Small intestine (tissue), 7 donors: ENCODE measurements at regions not wholly inside any gene's neighbourhood (a gene's known extent, or its start where the extent isn't known, plus 50 kb on each side); places are given as distances from the start of the nearest gene placed in this dataset.
A peak's percentile ranks its signal among the peaks of the same experiment; 100 is the strongest.

Experiments
- DNase-seq, 2 donors: peaks; one replicate each; pipeline versions ENCODE4 v3.0.0 to v3.0.0-alpha.2; 2013
- FAIRE-seq: peaks from 2 replicates; lab custom pipeline; 2012; peaks lifted over from hg19 to GRCh38; lab: Jason Lieb, UNC
- H3K27ac ChIP-seq, 3 donors: one replicate each; pipeline ENCODE4 v1.5.1; 2013; ENCODE audit warnings: low read length in 2 of 3, mild to moderate bottlenecking in 2 of 3, control low read depth in 1 of 3, inconsistent platforms in 1 of 3, low read depth in 1 of 3, moderate library complexity in 1 of 3
- H3K27me3 ChIP-seq, 3 donors: one replicate each; pipeline ENCODE4 v1.6.1; 2013; ENCODE audit warnings: low read length in 3 of 3, inconsistent platforms in 1 of 3; ENCODE audit not compliant: control insufficient read depth in 3 of 3, insufficient read depth in 3 of 3
- H3K36me3 ChIP-seq, 3 donors: one replicate each; pipeline ENCODE4 v1.6.1; 2013; ENCODE audit warnings: low read length in 3 of 3, inconsistent platforms in 1 of 3, low read depth in 1 of 3, mild to moderate bottlenecking in 1 of 3, moderate library complexity in 1 of 3; ENCODE audit not compliant: control insufficient read depth in 3 of 3, insufficient read depth in 2 of 3
- H3K4me1 ChIP-seq, 3 donors: one replicate each; pipeline ENCODE4 v1.6.1; 2013; ENCODE audit warnings: low read length in 2 of 3, inconsistent platforms in 1 of 3, low read depth in 1 of 3, mild to moderate bottlenecking in 1 of 3, moderate library complexity in 1 of 3; ENCODE audit not compliant: control insufficient read depth in 3 of 3, insufficient read depth in 2 of 3
- H3K4me3 ChIP-seq, 3 donors: one replicate each; pipeline ENCODE4 v1.5.1; 2013; ENCODE audit warnings: low read length in 3 of 3, control low read depth in 1 of 3, inconsistent platforms in 1 of 3, low read depth in 1 of 3, mild to moderate bottlenecking in 1 of 3, moderate library complexity in 1 of 3
- H3K9me3 ChIP-seq, 2 donors: one replicate each; pipeline ENCODE4 v1.6.1; 2013; ENCODE audit warnings: low read depth in 1 of 2, low read length in 1 of 2; ENCODE audit not compliant: control insufficient read depth in 2 of 2, insufficient read depth in 1 of 2
- WGBS, 3 donors: extraction: QIAGEN DNeasy Blood & Tissue Kit; methylation state at CpG; one replicate each; pipeline ENCODE4 v1.1.7; 2013; 5-methylcytosine and 5-hydroxymethylcytosine counted together
- donor health status: healthy with polysubstance abuse.
- donor health status: control.
- donor health status: control.
- donor health status: Bipolar disorder and iron deficiency.
- donor health status: healthy.

- H3K36me3 ChIP-seq = no peaks in the 10 kb centered on the region
- WGBS, 3 donors = 6 to 30% (median 7%) methylated on average over 3 of the region's 3 CpGs
- peaks cover 0 to 5% (median 2%) of the 10 kb centered on the region in 3 donors for H3K27me3 ChIP-seq
- DNase-seq (peak; percentile 4 to 46), FAIRE-seq (no peak)
- H3K4me1 ChIP-seq = no peaks in the 10 kb centered on the region
- no peak overlapping the region for H3K4me3 ChIP-seq
- no peaks in the 10 kb centered on the region for H3K9me3 ChIP-seq
- H3K27ac ChIP-seq = no peak overlapping the region
These were observed 213.8 kb downstream of the ARRDC4 start for GRCh38 chr15:98174286-98174685.

GRCh38 chr15:98174841-98175240 is 214.3 kb downstream of the ARRDC4 start:
- 82 to 90% (median 84%) methylated on average over 3 of the region's 3 CpGs for WGBS, 3 donors
- FAIRE-seq = no peak
- Histone ChIP-seq H3K27me3 (peaks cover 0 to 5% (median 2%) of the 10 kb centered on the region in 3 donors), H3K9me3 (no peaks in the 10 kb centered on the region), H3K27ac (no peak overlapping the region), H3K4me3 (no peak overlapping the region), H3K4me1 (no peaks in the 10 kb centered on the region), H3K36me3 (no peaks in the 10 kb centered on the region)
- no peak for DNase-seq

DNA sequence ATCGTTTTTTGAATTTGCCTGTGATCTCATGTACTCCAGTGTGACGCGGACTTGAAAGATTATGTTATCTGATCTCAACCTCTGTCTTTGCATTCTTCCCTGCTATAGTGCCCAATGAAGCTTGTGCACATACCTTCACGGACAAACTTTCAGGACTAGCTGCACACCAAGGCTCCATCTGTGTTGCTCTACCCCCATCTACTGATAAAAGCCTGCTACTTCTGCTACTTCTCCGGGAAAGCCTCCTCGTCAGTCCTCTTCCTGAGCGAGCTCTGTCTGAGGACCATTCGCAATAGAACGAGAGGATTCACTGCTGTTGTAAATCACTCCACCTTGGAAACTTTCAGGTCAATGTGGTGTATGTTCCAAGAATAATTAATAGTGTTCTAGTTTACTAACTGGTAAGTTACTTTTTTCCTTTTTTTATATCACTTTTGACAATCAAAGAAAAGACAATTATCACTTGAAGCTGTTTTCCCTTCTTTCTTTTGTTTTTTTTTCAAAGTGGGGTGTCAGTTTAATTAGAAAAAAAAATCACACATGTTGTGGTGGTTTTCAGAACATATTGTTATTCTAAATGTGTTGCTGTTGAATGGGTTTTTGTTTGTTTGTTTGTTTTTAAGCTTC is 217.6 kb downstream of the ARRDC4 start:
- WGBS, 3 donors = 2 to 4% (median 4%) methylated on average over 9 of the region's 9 CpGs
- H3K36me3 ChIP-seq = no peaks in the 10 kb centered on the region
- no peaks in the 10 kb centered on the region for H3K9me3 ChIP-seq
- H3K27me3 ChIP-seq = peaks cover 0 to 7% (median 2%) of the 10 kb centered on the region in 3 donors
- H3K4me3 ChIP-seq = no peak overlapping the region
- DNase-seq = peak; percentile 67 to 77
- FAIRE-seq = no peak
- no peaks in the 10 kb centered on the region for H3K4me1 ChIP-seq
- H3K27ac ChIP-seq = no peak overlapping the region

GRCh38 chr15:98178861-98179260 is 218.4 kb downstream of the ARRDC4 start:
- no peak for FAIRE-seq
- 21 to 50% (median 31%) methylated on average over 7 of the region's 7 CpGs for WGBS, 3 donors
- H3K4me1 ChIP-seq = no peaks in the 10 kb centered on the region

GRCh38 chr15:98187549-98187948 is 227.0 kb downstream of the ARRDC4 start:
- Histone ChIP-seq H3K4me3 (no peak overlapping the region), H3K36me3 (no peaks in the 10 kb centered on the region), H3K27ac (no peak overlapping the region), H3K27me3 (no peaks in the 10 kb centered on the region), H3K9me3 (no peaks in the 10 kb centered on the region), H3K4me1 (no peaks in the 10 kb centered on the region)
- 71 to 81% (median 75%) methylated on average over 7 of the region's 7 CpGs for WGBS, 3 donors
- DNase-seq (no peak), FAIRE-seq (no peak)

More at GRCh38 chr15:98178861-98179260, 218.4 kb downstream of the ARRDC4 start:
- H3K27me3 ChIP-seq = peaks cover 0 to 7% (median 2%) of the 10 kb centered on the region in 3 donors
- peak in 1 of 2 donors; percentile 5 for DNase-seq
- H3K36me3 ChIP-seq = no peaks in the 10 kb centered on the region
- no peak overlapping the region for H3K27ac ChIP-seq
- H3K9me3 ChIP-seq = no peaks in the 10 kb centered on the region
- no peak overlapping the region for H3K4me3 ChIP-seq

DNA sequence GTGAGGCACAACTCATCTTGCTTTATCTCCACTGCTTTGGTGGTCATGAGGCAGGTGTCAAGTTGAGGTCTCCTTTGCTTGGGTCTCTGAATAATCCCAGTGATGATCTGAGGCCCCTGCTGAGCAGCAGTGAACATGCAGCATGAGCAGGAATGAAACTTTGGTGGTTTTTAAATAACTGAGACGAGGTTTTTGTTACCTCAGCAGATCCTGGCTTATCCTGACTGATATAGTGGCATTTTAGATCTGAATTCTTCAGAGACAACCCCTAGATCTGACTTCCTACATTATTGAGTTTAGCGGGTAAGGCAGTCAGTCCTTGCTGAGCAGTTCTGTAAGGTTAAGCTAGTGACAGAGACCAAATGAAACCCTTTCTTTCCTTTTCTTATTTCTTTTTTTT is 230.4 kb downstream of the ARRDC4 start:
- H3K4me3 ChIP-seq = no peak overlapping the region
- no peak for DNase-seq
- no peak for FAIRE-seq
- H3K36me3 ChIP-seq = no peaks in the 10 kb centered on the region
- 60 to 82% (median 69%) methylated on average over 2 of the region's 2 CpGs for WGBS, 3 donors
- H3K27ac ChIP-seq = no peak overlapping the region
- H3K4me1 ChIP-seq = no peaks in the 10 kb centered on the region
- H3K9me3 ChIP-seq = no peaks in the 10 kb centered on the region
- H3K27me3 ChIP-seq = peaks cover 0 to 4% (median 0%) of the 10 kb centered on the region in 3 donors

- DNase-seq (no peak), FAIRE-seq (no peak)
- WGBS, 3 donors = 45 to 55% (median 54%) methylated on average over 3 of the region's 3 CpGs
- Histone ChIP-seq H3K4me1 (no peaks in the 10 kb centered on the region), H3K36me3 (no peaks in the 10 kb centered on the region), H3K27me3 (peaks cover 0 to 6% (median 0%) of the 10 kb centered on the region in 3 donors), H3K9me3 (no peaks in the 10 kb centered on the region), H3K27ac (no peak overlapping the region), H3K4me3 (no peak overlapping the region)
These were observed 235.3 kb downstream of the ARRDC4 start for GRCh38 chr15:98195796-98196195.

GRCh38 chr15:98196371-98196770 is 235.9 kb downstream of the ARRDC4 start:
- Histone ChIP-seq H3K9me3 (no peaks in the 10 kb centered on the region), H3K4me3 (no peak overlapping the region), H3K36me3 (no peaks in the 10 kb centered on the region), H3K27me3 (peaks cover 0 to 6% (median 0%) of the 10 kb centered on the region in 3 donors), H3K27ac (no peak overlapping the region), H3K4me1 (no peaks in the 10 kb centered on the region)
- FAIRE-seq (no peak), DNase-seq (no peak)
- 60 to 81% (median 71%) methylated on average over 6 of the region's 6 CpGs for WGBS, 3 donors

DNA sequence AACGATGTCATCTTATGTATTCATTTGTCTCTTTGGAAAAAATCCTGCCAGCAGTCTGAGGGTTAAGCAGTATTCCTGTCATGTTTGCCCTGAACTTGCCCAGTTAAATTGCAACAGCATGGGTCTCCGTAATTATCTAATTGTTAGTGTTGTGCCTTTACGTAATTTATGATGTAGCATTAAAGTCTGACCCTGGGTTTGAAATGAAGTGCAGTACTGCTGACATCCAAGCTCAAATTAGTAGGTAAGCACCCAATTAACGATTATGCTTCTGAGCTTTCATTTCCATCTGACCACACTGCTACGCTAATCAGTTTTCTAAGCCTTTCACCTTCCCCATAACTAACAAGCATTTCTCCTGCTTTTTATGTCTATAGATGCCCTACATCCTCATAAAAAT is 241.8 kb downstream of the ARRDC4 start:
- 45 to 61% (median 51%) methylated on average over 5 of the region's 5 CpGs for WGBS, 3 donors
- no peak for FAIRE-seq
- Histone ChIP-seq H3K27ac (no peak overlapping the region), H3K36me3 (no peaks in the 10 kb centered on the region), H3K27me3 (peaks cover 0 to 7% (median 0%) of the 10 kb centered on the region in 3 donors), H3K4me3 (no peak overlapping the region), H3K4me1 (no peaks in the 10 kb centered on the region), H3K9me3 (no peaks in the 10 kb centered on the region)
- no peak for DNase-seq
